IgD-negative memory B cell (primary cell): ENCODE measurements at regions not wholly inside any gene's neighbourhood (a gene's known extent, or its start where the extent isn't known, plus 50 kb on each side); places are given as distances from the start of the nearest gene placed in this dataset.

ENCODE experiments used
- H3K27ac Mint-ChIP-seq, 3 donors: one replicate each; pipeline ENCODE4 v1.8.0; 2020 to 2022; ENCODE audit warnings: mild to moderate bottlenecking in 3 of 3, mixed read lengths in 3 of 3, moderate library complexity in 1 of 3
- H3K27me3 Mint-ChIP-seq: one replicate; pipeline ENCODE4 v1.8.0; 2021; ENCODE audit warnings: mixed read lengths
- H3K36me3 Mint-ChIP-seq: one replicate; pipeline ENCODE4 v1.8.0; 2020; ENCODE audit warnings: mild to moderate bottlenecking, mixed read lengths
- H3K4me1 Mint-ChIP-seq, 3 donors: one replicate each; pipeline ENCODE4 v1.8.0; 2020 to 2022; ENCODE audit warnings: mixed read lengths in 3 of 3, mild to moderate bottlenecking in 1 of 3
- H3K4me3 Mint-ChIP-seq, 4 donors: one replicate each; pipeline ENCODE4 v1.8.0; 2020 to 2022; ENCODE audit warnings: mild to moderate bottlenecking in 4 of 4, mixed read lengths in 4 of 4, moderate library complexity in 3 of 4
- H3K9me3 Mint-ChIP-seq, 3 donors: one replicate each; pipeline ENCODE4 v1.8.0; 2020 to 2021; ENCODE audit warnings: mixed read lengths in 3 of 3, mild to moderate bottlenecking in 1 of 3

- Mint-ChIP-seq H3K27me3 (no peaks in the 10 kb centered on the region), H3K36me3 (no peaks in the 10 kb centered on the region), H3K9me3 (no peaks in the 10 kb centered on the region)
These were observed 144.8 kb upstream of the NAV3 start for GRCh38 chr12:77685901-77686300.

GRCh38 chr12:77685112-77685511, 145.6 kb upstream of the NAV3 start:
- Mint-ChIP-seq H3K27ac (no peak overlapping the region), H3K36me3 (no peaks in the 10 kb centered on the region), H3K4me1 (no peaks in the 10 kb centered on the region), H3K4me3 (no peak overlapping the region), H3K9me3 (no peaks in the 10 kb centered on the region), H3K27me3 (no peaks in the 10 kb centered on the region)

More at GRCh38 chr12:77685901-77686300, 144.8 kb upstream of the NAV3 start:
- H3K4me3 Mint-ChIP-seq = no peak overlapping the region
- no peak overlapping the region for H3K27ac Mint-ChIP-seq
- no peaks in the 10 kb centered on the region for H3K4me1 Mint-ChIP-seq

- Mint-ChIP-seq H3K27ac (no peak overlapping the region), H3K27me3 (no peaks in the 10 kb centered on the region), H3K9me3 (peaks cover 0 to 6% (median 2%) of the 10 kb centered on the region in 3 donors), H3K36me3 (no peaks in the 10 kb centered on the region), H3K4me1 (no peaks in the 10 kb centered on the region), H3K4me3 (no peak overlapping the region)
These were observed 148.2 kb upstream of the NAV3 start for GRCh38 chr12:77682488-77682887.

- Mint-ChIP-seq H3K27me3 (no peaks in the 10 kb centered on the region), H3K4me3 (no peak overlapping the region), H3K4me1 (no peaks in the 10 kb centered on the region), H3K27ac (no peak overlapping the region), H3K9me3 (peaks cover 0 to 6% (median 2%) of the 10 kb centered on the region in 3 donors), H3K36me3 (no peaks in the 10 kb centered on the region)
These were observed 149.0 kb upstream of the NAV3 start for GRCh38 chr12:77681726-77682125.

- Mint-ChIP-seq H3K36me3 (no peaks in the 10 kb centered on the region), H3K27ac (no peak overlapping the region), H3K27me3 (no peaks in the 10 kb centered on the region), H3K4me3 (peak overlapping the region in 1 of 4 donors; percentile 14), H3K4me1 (no peaks in the 10 kb centered on the region), H3K9me3 (peaks cover 0 to 8% (median 2%) of the 10 kb centered on the region in 3 donors)
These were observed 151.0 kb upstream of the NAV3 start for GRCh38 chr12:77679686-77680085.

GRCh38 chr12:77678621-77679020, 152.1 kb upstream of the NAV3 start:
- H3K27me3 Mint-ChIP-seq = no peaks in the 10 kb centered on the region
- H3K27ac Mint-ChIP-seq = no peak overlapping the region
- H3K36me3 Mint-ChIP-seq = no peaks in the 10 kb centered on the region
- peaks cover 0 to 8% (median 2%) of the 10 kb centered on the region in 3 donors for H3K9me3 Mint-ChIP-seq
- H3K4me3 Mint-ChIP-seq = no peak overlapping the region
- H3K4me1 Mint-ChIP-seq = no peaks in the 10 kb centered on the region

GRCh38 chr12:77667101-77667500, 163.6 kb upstream of the NAV3 start:
- Mint-ChIP-seq H3K9me3 (peaks cover 0 to 16% (median 1%) of the 10 kb centered on the region in 3 donors), H3K27ac (no peak overlapping the region), H3K36me3 (no peaks in the 10 kb centered on the region), H3K4me1 (no peaks in the 10 kb centered on the region), H3K4me3 (no peak overlapping the region), H3K27me3 (peaks cover 2% of the 10 kb centered on the region)

GRCh38 chr12:77648716-77649115, 182.0 kb upstream of the NAV3 start:
- Mint-ChIP-seq H3K27ac (no peak overlapping the region), H3K4me1 (no peaks in the 10 kb centered on the region), H3K27me3 (no peaks in the 10 kb centered on the region), H3K9me3 (peaks cover 0 to 2% (median 0%) of the 10 kb centered on the region in 3 donors), H3K4me3 (no peak overlapping the region), H3K36me3 (no peaks in the 10 kb centered on the region)

- H3K36me3 Mint-ChIP-seq = no peaks in the 10 kb centered on the region
- H3K9me3 Mint-ChIP-seq = no peaks in the 10 kb centered on the region
- no peaks in the 10 kb centered on the region for H3K27me3 Mint-ChIP-seq
- no peak overlapping the region for H3K4me3 Mint-ChIP-seq
- no peak overlapping the region for H3K27ac Mint-ChIP-seq
- H3K4me1 Mint-ChIP-seq = peaks cover 0 to under 1% (median 0%) of the 10 kb centered on the region in 3 donors
These were observed 184.6 kb upstream of the NAV3 start for GRCh38 chr12:77645966-77646598.

- no peaks in the 10 kb centered on the region for H3K9me3 Mint-ChIP-seq
- H3K4me1 Mint-ChIP-seq = peaks cover 0 to 3% (median 0%) of the 10 kb centered on the region in 3 donors
- no peak overlapping the region for H3K27ac Mint-ChIP-seq
- H3K4me3 Mint-ChIP-seq = no peak overlapping the region
- H3K36me3 Mint-ChIP-seq = no peaks in the 10 kb centered on the region
- H3K27me3 Mint-ChIP-seq = no peaks in the 10 kb centered on the region
These were observed 185.6 kb upstream of the NAV3 start for GRCh38 chr12:77644915-77645605.

- no peak overlapping the region for H3K27ac Mint-ChIP-seq
- H3K27me3 Mint-ChIP-seq = no peaks in the 10 kb centered on the region
- no peak overlapping the region for H3K4me3 Mint-ChIP-seq
- H3K36me3 Mint-ChIP-seq = no peaks in the 10 kb centered on the region
- peaks cover 0 to 3% (median 0%) of the 10 kb centered on the region in 3 donors for H3K4me1 Mint-ChIP-seq
- H3K9me3 Mint-ChIP-seq = no peaks in the 10 kb centered on the region
These were observed 188.4 kb upstream of the NAV3 start for GRCh38 chr12:77642246-77642645.

GRCh38 chr12:77640356-77640755, 190.3 kb upstream of the NAV3 start:
- H3K27me3 Mint-ChIP-seq = no peaks in the 10 kb centered on the region
- H3K9me3 Mint-ChIP-seq = no peaks in the 10 kb centered on the region
- H3K36me3 Mint-ChIP-seq = no peaks in the 10 kb centered on the region
- no peak overlapping the region for H3K27ac Mint-ChIP-seq
- H3K4me3 Mint-ChIP-seq = no peak overlapping the region
- peaks cover 0 to 3% (median 0%) of the 10 kb centered on the region in 3 donors for H3K4me1 Mint-ChIP-seq

- H3K9me3 Mint-ChIP-seq = peaks cover 1 to 15% (median 2%) of the 10 kb centered on the region in 3 donors
- no peak overlapping the region for H3K27ac Mint-ChIP-seq
- no peaks in the 10 kb centered on the region for H3K36me3 Mint-ChIP-seq
- H3K4me3 Mint-ChIP-seq = no peak overlapping the region
- no peaks in the 10 kb centered on the region for H3K27me3 Mint-ChIP-seq
- H3K4me1 Mint-ChIP-seq = no peaks in the 10 kb centered on the region
These were observed 199.8 kb upstream of the NAV3 start for GRCh38 chr12:77630790-77631445.

- no peaks in the 10 kb centered on the region for H3K4me1 Mint-ChIP-seq
- H3K36me3 Mint-ChIP-seq = no peaks in the 10 kb centered on the region
- no peak overlapping the region for H3K27ac Mint-ChIP-seq
- H3K9me3 Mint-ChIP-seq = peaks cover 2 to 20% (median 3%) of the 10 kb centered on the region in 3 donors
- no peaks in the 10 kb centered on the region for H3K27me3 Mint-ChIP-seq
- H3K4me3 Mint-ChIP-seq = no peak overlapping the region
These were observed 200.3 kb upstream of the NAV3 start for GRCh38 chr12:77630344-77630743.

GRCh38 chr12:77629141-77629540, 201.6 kb upstream of the NAV3 start:
- H3K9me3 Mint-ChIP-seq = peaks cover 2 to 20% (median 4%) of the 10 kb centered on the region in 3 donors
- H3K27me3 Mint-ChIP-seq = no peaks in the 10 kb centered on the region
- H3K36me3 Mint-ChIP-seq = no peaks in the 10 kb centered on the region
- peaks cover 0 to 1% (median 0%) of the 10 kb centered on the region in 3 donors for H3K4me1 Mint-ChIP-seq
- no peak overlapping the region for H3K27ac Mint-ChIP-seq
- no peak overlapping the region for H3K4me3 Mint-ChIP-seq
